ENCODE measurements at regions not wholly inside any gene's neighbourhood (a gene's known extent, or its start where the extent isn't known, plus 50 kb on each side); places are given as distances from the start of the nearest gene placed in this dataset.
"Not testable (repeated sequence)": the region's sequence is repeated elsewhere in the genome, so short reads cannot be mapped to it uniquely, and the experiment has no call there.

DNA sequence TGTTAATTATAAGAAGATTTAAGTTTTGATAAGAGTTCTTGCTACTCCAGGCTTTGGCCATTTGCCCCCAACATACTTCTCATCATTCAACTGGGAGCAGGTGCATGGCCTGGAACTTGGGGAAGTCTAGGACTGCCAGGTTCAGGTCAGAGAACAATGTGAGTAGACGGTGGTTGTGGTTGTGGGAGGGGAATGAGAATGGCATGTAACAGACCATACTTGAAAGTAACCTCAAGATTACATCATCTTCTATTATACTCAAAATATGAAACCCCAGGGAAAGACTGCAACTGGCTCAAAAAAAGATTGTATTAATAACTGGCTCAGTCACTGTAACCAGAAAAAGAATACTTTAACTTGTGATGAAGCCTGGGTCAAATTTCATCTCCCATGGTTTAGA is 364.9 kb upstream of the DPPA4 start:
- TF ChIP-seq, protein P1, sequence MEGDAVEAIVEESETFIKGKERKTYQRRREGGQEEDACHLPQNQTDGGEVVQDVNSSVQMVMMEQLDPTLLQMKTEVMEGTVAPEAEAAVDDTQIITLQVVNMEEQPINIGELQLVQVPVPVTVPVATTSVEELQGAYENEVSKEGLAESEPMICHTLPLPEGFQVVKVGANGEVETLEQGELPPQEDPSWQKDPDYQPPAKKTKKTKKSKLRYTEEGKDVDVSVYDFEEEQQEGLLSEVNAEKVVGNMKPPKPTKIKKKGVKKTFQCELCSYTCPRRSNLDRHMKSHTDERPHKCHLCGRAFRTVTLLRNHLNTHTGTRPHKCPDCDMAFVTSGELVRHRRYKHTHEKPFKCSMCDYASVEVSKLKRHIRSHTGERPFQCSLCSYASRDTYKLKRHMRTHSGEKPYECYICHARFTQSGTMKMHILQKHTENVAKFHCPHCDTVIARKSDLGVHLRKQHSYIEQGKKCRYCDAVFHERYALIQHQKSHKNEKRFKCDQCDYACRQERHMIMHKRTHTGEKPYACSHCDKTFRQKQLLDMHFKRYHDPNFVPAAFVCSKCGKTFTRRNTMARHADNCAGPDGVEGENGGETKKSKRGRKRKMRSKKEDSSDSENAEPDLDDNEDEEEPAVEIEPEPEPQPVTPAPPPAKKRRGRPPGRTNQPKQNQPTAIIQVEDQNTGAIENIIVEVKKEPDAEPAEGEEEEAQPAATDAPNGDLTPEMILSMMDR (IDR thresholded peaks at IDR 0.05), result no peak
- no peaks in the 10 kb centered on the region for H3K27me3 ChIP-seq
- no peak for DNase-seq (ENCODE audit: low spot score)
- no peak overlapping the region for H3K4me3 ChIP-seq
- H3K27ac ChIP-seq, result no peak overlapping the region
- no peaks in the 10 kb centered on the region for H3K36me3 ChIP-seq
- H3K4me1 ChIP-seq, result no peaks in the 10 kb centered on the region
- peaks cover 0 to 6% of the 10 kb centered on the region in 2 donors for H3K9me3 ChIP-seq

DNA sequence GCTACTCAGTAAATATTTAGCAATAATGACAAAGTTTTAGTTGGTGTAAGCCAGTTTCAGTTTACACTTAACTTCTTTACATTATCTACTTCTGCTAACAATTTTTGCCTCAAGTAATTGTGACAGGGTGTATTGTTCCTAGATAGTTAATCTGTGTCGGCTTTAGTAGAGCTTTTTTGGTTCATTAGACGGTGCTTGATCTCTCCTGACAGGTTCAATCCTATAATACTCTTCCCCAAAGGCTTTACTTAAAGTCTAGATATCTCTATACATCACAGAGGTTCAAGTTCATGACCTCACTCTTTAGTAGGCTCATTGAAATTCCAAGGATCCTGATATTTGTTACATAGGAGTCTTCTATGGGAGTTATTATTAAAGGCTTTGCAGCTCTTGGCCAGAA is 365.6 kb upstream of the DPPA4 start:
- Histone ChIP-seq H3K9me3 (peaks cover 0 to 6% of the 10 kb centered on the region in 2 donors), H3K4me3 (no peak overlapping the region), H3K4me1 (no peaks in the 10 kb centered on the region), H3K27me3 (no peaks in the 10 kb centered on the region), H3K27ac (no peak overlapping the region), H3K36me3 (no peaks in the 10 kb centered on the region)
- no peak for DNase-seq (ENCODE audit: low spot score)
- TF ChIP-seq, protein P1 (IDR thresholded peaks at IDR 0.05), result no peak

DNA sequence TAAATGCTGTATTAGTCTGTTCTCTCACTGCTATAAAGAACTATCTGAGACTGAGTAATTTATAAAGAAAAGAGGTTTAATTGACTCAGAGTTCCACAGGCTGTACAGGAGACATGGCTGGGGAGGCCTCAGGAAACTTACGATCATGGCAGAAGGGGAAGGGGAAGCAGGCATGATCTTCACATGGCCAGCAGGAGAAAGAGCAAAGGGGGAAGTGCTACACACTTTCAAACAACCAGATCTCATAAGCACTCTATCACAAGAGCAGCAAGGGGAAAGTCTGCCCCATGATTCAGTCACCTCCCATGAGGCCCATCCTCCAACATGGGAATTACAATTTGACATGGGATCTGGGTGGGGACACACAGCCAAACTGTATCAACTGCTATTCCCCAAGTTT is 367.8 kb upstream of the DPPA4 start:
- DNase-seq (ENCODE audit: low spot score); H3K36me3 ChIP-seq; H3K4me3 ChIP-seq; H3K27ac ChIP-seq; H3K4me1 ChIP-seq; H3K27me3 ChIP-seq; H3K9me3 ChIP-seq: not testable (repeated sequence)

DNA sequence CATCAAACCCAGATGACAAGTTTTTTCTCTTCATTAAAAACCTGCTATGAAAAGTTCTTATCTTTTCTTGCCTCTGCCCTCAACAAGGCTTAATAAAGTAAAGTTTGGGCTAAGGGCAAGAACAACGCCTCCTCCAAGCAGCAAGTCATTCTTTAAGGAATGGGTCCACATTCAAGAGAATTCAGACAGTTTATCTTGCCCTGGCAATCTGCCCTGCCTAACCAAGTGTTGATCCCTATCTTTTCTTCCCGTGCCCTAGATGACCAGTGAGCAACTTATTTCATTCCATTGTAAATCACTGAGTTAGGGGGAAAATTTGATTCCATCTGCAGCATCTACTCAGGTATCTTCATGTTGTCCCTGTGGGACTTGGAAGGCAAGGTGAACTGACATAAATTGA is 370.3 kb upstream of the DPPA4 start:
- no peaks in the 10 kb centered on the region for H3K36me3 ChIP-seq
- H3K27ac ChIP-seq, result no peak overlapping the region
- TF ChIP-seq, protein P1 (IDR thresholded peaks at IDR 0.05), result no peak
- DNase-seq (ENCODE audit: low spot score), result no peak
- no peaks in the 10 kb centered on the region for H3K27me3 ChIP-seq
- no peak overlapping the region for H3K4me3 ChIP-seq
- H3K4me1 ChIP-seq, result no peaks in the 10 kb centered on the region
- H3K9me3 ChIP-seq, result peaks cover 0 to 6% of the 10 kb centered on the region in 2 donors

DNA sequence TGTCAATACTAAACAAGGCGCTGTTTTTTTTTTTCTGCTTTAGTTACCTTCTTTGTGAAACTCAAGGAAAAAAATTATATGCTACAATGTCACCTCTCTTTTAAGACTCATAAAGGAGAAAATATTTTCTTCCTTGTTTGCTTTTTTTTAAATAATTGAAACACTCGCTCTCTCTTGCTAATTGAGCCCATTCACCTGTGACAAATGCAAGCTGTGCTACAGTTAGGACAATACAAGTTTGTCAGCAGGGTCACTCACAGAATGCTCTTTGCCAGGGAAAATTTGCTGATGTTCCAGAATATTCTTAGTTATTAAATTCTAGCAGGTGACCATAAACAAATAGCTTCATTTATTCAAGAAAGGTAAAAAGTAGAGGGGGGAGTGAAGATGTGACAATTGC is 375.9 kb upstream of the DPPA4 start:
- no peaks in the 10 kb centered on the region for H3K9me3 ChIP-seq

DNA sequence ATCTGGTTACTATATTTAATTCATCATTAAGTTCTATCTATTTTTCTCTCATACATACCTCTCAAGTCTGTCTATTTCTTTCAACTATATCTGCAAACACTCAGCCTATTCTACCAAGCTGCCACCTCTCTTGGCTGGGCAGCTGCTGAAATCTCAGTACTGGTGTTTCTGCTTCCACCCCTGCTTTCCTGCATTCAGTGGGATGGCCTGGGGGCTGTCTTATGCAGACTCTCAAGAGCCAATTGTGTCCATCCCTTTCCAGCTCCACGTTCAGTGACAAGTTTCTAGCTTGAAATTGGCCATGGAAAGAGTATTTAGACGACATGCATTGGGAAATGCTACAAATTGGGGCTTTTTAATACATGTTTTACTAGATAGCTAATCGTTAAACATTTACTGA is 378.4 kb upstream of the DPPA4 start:
- no peak overlapping the region for H3K27ac ChIP-seq
- no peaks in the 10 kb centered on the region for H3K27me3 ChIP-seq
- DNase-seq (ENCODE audit: low spot score), result no peak
- no peaks in the 10 kb centered on the region for H3K9me3 ChIP-seq
- H3K4me3 ChIP-seq, result no peak overlapping the region
- TF ChIP-seq, protein P1 (IDR thresholded peaks at IDR 0.05), result no peak
- H3K36me3 ChIP-seq, result no peaks in the 10 kb centered on the region
- no peaks in the 10 kb centered on the region for H3K4me1 ChIP-seq

More for the DNA sequence above, 375.9 kb upstream of the DPPA4 start:
- TF ChIP-seq, protein P1 (IDR thresholded peaks at IDR 0.05), result no peak
- DNase-seq (ENCODE audit: low spot score), result no peak
- no peaks in the 10 kb centered on the region for H3K27me3 ChIP-seq
- H3K4me3 ChIP-seq, result no peak overlapping the region
- H3K27ac ChIP-seq, result no peak overlapping the region
- H3K4me1 ChIP-seq, result no peaks in the 10 kb centered on the region
- no peaks in the 10 kb centered on the region for H3K36me3 ChIP-seq

All from right atrium auricular region (tissue), 2 donors.